Activated CD8-positive, alpha-beta T cell treated with anti-CD3 and anti-CD28 coated beads for 36 hours (primary cell): ENCODE measurements at regions not wholly inside any gene's neighbourhood (a gene's known extent, or its start where the extent isn't known, plus 50 kb on each side); places are given as distances from the start of the nearest gene placed in this dataset.

Source experiments
- ATAC-seq: fragments of 200-7000 bp; cut with Tn5 transposase; one replicate; pipeline ENCODE4 v1.10.0; 2021; ENCODE audit warnings: mild to moderate bottlenecking, moderate library complexity
- CTCF ChIA-PET: fragments of 350-600 bp; sonication (Branson Sonifier 250); formaldehyde crosslinking; loops from one replicate; lab custom pipeline; 2021; ENCODE audit warnings: antibody characterized with exemption; lab: Charles Lee
- POLR2A ChIA-PET: fragments of 350-600 bp; sonication (Branson Sonifier 250); formaldehyde crosslinking; loops from one replicate; lab custom pipeline; 2021; ENCODE audit warnings: antibody characterized with exemption; lab: Charles Lee
- DNase-seq: peaks from one replicate; pipeline ENCODE4 v3.0.0-alpha.2; 2020
- H3K27ac Mint-ChIP-seq: one replicate; pipeline ENCODE4 v1.8.0; 2021; ENCODE audit warnings: mild to moderate bottlenecking, mixed read lengths
- H3K27me3 Mint-ChIP-seq: one replicate; pipeline ENCODE4 v1.8.0; 2021; ENCODE audit warnings: mixed read lengths
- H3K36me3 Mint-ChIP-seq: one replicate; pipeline ENCODE4 v1.8.0; 2021; ENCODE audit warnings: low read depth, mixed read lengths
- H3K4me1 Mint-ChIP-seq: one replicate; pipeline ENCODE4 v1.8.0; 2021; ENCODE audit warnings: low read depth, mixed read lengths
- H3K4me3 Mint-ChIP-seq: one replicate; pipeline ENCODE4 v1.8.0; 2021; ENCODE audit warnings: mild to moderate bottlenecking, moderate library complexity, mixed read lengths
- H3K9me3 Mint-ChIP-seq: one replicate; pipeline ENCODE4 v1.8.0; 2021; ENCODE audit warnings: mixed read lengths
- intact Hi-C: fragments of 100-400 bp; cut with micrococcal nuclease; formaldehyde crosslinking; loops from one replicate; pipeline ENCODE4 v1.10.0; 2022
- TF ChIP-seq, protein P1 (sequence below): fragments of 200-600 bp; IDR thresholded peaks from one replicate; pipeline ENCODE4 v1.8.0; 2022; ENCODE audit warnings: antibody characterized with exemption, mild to moderate bottlenecking

- ATAC-seq (no peak), DNase-seq (no peak)
- TF ChIP-seq, protein P1, sequence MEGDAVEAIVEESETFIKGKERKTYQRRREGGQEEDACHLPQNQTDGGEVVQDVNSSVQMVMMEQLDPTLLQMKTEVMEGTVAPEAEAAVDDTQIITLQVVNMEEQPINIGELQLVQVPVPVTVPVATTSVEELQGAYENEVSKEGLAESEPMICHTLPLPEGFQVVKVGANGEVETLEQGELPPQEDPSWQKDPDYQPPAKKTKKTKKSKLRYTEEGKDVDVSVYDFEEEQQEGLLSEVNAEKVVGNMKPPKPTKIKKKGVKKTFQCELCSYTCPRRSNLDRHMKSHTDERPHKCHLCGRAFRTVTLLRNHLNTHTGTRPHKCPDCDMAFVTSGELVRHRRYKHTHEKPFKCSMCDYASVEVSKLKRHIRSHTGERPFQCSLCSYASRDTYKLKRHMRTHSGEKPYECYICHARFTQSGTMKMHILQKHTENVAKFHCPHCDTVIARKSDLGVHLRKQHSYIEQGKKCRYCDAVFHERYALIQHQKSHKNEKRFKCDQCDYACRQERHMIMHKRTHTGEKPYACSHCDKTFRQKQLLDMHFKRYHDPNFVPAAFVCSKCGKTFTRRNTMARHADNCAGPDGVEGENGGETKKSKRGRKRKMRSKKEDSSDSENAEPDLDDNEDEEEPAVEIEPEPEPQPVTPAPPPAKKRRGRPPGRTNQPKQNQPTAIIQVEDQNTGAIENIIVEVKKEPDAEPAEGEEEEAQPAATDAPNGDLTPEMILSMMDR: no peak
- POLR2A ChIA-PET: no interaction called here
- Mint-ChIP-seq H3K9me3 (no peaks in the 10 kb centered on the region), H3K4me1 (no peaks in the 10 kb centered on the region), H3K36me3 (no peaks in the 10 kb centered on the region), H3K4me3 (no peak overlapping the region), H3K27me3 (peaks cover 40% of the 10 kb centered on the region), H3K27ac (no peak overlapping the region)
- intact Hi-C loops: no loop called here
- CTCF ChIA-PET: interaction anchor here (1.1 to 1.6 kb wide), 2 partner anchors 14 to 39 kb away, joined by 4 read pairs; no protein-coding TSS in a partner anchor
Observed at GRCh38 chr6:6508643-6509042, 79.9 kb upstream of the LY86 start.

DNA sequence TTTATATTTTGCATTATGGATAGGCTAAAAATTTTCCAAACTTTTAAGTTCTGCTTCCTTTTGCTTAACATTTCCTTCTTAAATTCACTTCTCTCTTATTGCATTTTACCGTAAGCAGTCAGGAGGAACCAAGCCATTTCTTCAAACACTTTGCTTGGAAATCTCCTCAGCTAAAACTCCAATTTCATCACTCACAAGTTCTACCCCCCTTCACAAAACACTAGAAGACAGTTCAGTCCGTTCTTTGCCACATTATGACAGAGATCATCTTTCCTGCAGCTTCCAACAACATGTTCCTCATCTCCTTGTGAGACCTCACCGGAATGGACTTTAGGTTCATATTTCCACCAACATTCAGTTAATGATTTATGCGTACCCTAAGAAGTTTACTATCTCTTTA is 79.2 kb upstream of the LY86 start:
- intact Hi-C loops: no loop called here
- Mint-ChIP-seq H3K4me1 (no peaks in the 10 kb centered on the region), H3K27me3 (peaks cover 44% of the 10 kb centered on the region), H3K9me3 (no peaks in the 10 kb centered on the region), H3K4me3 (no peak overlapping the region), H3K27ac (no peak overlapping the region), H3K36me3 (no peaks in the 10 kb centered on the region)
- DNase-seq (no peak), ATAC-seq (no peak)
- CTCF ChIA-PET: interaction anchor here (1.1 to 1.6 kb wide), 3 partner anchors 15 to 48 kb away, joined by 3 to 4 read pairs (median 4); no protein-coding TSS in a partner anchor
- POLR2A ChIA-PET: no interaction called here
- TF ChIP-seq, protein P1: no peak

DNA sequence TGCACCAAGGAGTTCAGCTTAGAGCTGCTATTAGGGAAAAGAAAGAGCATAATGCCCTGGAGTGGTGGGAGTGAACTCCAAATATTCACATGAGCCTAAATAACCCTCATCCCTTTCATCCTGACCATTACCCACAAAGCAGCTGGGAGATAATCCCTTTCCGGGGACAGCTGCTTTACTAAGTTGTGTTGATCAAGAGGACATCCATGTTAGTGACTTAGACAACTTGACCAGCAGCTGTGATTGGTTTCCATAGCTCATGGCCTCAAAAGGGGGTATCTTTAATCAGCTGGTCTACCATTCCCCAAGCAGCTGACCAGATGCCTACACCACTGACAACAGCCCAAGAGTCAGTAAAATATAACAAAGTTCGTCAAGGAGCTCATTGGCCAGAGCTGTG is 75.8 kb upstream of the LY86 start:
- peaks cover 26% of the 10 kb centered on the region for H3K4me1 Mint-ChIP-seq
- intact Hi-C loops: no loop called here
- ChIA-PET CTCF (interaction anchor here (1.2 to 1.5 kb wide), 3 partner anchors 8 to 35 kb away, joined by 3 to 5 read pairs (median 3); no protein-coding TSS in a partner anchor), POLR2A (no interaction called here)
- ATAC-seq (no peak), DNase-seq (no peak)
- no peak overlapping the region for H3K4me3 Mint-ChIP-seq
- H3K9me3 Mint-ChIP-seq: no peaks in the 10 kb centered on the region
- H3K27ac Mint-ChIP-seq: no peak overlapping the region
- H3K27me3 Mint-ChIP-seq: peaks cover 46% of the 10 kb centered on the region
- H3K36me3 Mint-ChIP-seq: no peaks in the 10 kb centered on the region
- TF ChIP-seq, protein P1: no peak

- Mint-ChIP-seq H3K27me3 (peaks cover 62% of the 10 kb centered on the region), H3K4me3 (no peak overlapping the region), H3K4me1 (peaks cover 42% of the 10 kb centered on the region), H3K36me3 (no peaks in the 10 kb centered on the region), H3K27ac (peak overlapping the region; percentile 2), H3K9me3 (no peaks in the 10 kb centered on the region)
- ChIA-PET CTCF (interaction anchor here (2.5 kb wide), 1 partner anchor 31 kb away, joined by 18 read pairs; no protein-coding TSS in a partner anchor), POLR2A (interaction anchor here (1.4 kb wide), 1 partner anchor 73 kb away, joined by 4 read pairs; the partner anchor contains the start of gene LY86)
- peak; percentile 85 for ATAC-seq
- DNase-seq: peak; percentile 87
- intact Hi-C loops: no loop called here
- TF ChIP-seq, protein P1: no peak
Observed at GRCh38 chr6:6515691-6516607, 72.6 kb upstream of the LY86 start.
